ENCODE measurements at regions not wholly inside any gene's neighbourhood (a gene's known extent, or its start where the extent isn't known, plus 50 kb on each side); places are given as distances from the start of the nearest gene placed in this dataset.
"Not testable (repeated sequence)": the region's sequence is repeated elsewhere in the genome, so short reads cannot be mapped to it uniquely, and the experiment has no call there.

DNA sequence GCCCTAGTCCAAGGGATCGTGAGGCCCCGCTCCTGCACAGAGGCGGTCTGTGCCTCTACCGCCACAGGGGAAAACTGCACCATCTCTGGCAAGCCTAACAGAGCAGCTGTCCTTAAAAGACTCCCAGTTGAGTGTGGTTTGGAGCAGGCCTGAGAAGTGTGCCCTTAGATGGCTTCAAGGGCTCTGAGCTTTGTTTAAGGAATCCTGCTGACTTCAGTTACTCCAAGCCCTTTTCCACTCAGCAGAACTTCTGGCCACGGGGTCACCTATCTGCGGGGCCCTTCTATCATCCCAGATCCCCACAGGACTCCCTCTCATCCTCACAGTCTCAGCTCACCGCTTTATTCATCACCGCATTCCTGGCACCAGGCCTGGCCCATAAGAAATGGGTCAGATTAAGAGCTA, 131.5 kb downstream of the CCDC74A start:
- H3K4me3 ChIP-seq = no peak overlapping the region
- no peaks in the 10 kb centered on the region for H3K4me1 ChIP-seq
- intact Hi-C loops (cut with DNase I) = no loop called here
- H3K27ac ChIP-seq = no peak overlapping the region
- no peaks in the 10 kb centered on the region for H3K27me3 ChIP-seq
- DNase-seq = no peak
- H3K9me3 ChIP-seq = no peaks in the 10 kb centered on the region
- ATAC-seq = no peak
- TF ChIP-seq, protein P1, sequence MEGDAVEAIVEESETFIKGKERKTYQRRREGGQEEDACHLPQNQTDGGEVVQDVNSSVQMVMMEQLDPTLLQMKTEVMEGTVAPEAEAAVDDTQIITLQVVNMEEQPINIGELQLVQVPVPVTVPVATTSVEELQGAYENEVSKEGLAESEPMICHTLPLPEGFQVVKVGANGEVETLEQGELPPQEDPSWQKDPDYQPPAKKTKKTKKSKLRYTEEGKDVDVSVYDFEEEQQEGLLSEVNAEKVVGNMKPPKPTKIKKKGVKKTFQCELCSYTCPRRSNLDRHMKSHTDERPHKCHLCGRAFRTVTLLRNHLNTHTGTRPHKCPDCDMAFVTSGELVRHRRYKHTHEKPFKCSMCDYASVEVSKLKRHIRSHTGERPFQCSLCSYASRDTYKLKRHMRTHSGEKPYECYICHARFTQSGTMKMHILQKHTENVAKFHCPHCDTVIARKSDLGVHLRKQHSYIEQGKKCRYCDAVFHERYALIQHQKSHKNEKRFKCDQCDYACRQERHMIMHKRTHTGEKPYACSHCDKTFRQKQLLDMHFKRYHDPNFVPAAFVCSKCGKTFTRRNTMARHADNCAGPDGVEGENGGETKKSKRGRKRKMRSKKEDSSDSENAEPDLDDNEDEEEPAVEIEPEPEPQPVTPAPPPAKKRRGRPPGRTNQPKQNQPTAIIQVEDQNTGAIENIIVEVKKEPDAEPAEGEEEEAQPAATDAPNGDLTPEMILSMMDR (IDR thresholded peaks at IDR 0.05) = no peak
- H3K36me3 ChIP-seq = no peaks in the 10 kb centered on the region

DNA sequence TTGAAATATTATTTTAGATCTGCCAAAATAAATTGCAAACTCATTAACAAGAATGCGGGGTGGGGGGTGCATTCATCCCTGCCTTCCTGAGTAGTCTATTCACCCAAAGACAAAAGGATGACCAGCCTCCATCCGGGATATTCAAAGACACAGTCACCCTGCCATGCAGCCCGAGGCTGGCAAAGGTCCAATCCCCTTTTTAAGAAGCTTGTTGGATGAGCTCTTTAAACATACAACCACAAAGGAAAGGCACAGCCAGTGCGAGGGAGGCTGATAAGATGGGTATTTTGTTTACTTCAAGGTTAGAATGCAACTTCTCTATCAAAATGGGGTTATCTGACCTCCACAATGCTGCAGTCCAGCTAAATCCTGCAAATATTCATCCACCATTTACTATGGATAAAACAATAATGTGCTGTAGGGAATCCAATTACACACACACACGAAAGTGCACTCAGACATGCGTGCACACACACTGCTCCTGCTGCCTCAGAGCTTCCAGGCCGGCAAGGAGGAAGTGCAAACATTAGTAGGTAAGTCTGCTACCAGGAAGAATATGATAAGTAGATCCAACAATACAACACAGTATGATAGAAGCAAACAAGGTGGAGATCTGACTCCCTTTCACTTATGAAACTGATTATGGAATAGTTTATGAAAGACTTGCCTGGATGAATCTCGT, 133.6 kb downstream of the CCDC74A start:
- H3K27me3 ChIP-seq; H3K4me1 ChIP-seq; ATAC-seq; H3K36me3 ChIP-seq; H3K27ac ChIP-seq; DNase-seq; H3K4me3 ChIP-seq; H3K9me3 ChIP-seq; intact Hi-C loops (cut with DNase I): not testable (repeated sequence)

GRCh38 chr2:131661884-131662535, 134.3 kb downstream of the CCDC74A start:
- H3K4me1 ChIP-seq; ATAC-seq; DNase-seq; H3K27ac ChIP-seq; H3K9me3 ChIP-seq; H3K27me3 ChIP-seq; intact Hi-C loops (cut with DNase I); H3K4me3 ChIP-seq; H3K36me3 ChIP-seq: not testable (repeated sequence)

DNA sequence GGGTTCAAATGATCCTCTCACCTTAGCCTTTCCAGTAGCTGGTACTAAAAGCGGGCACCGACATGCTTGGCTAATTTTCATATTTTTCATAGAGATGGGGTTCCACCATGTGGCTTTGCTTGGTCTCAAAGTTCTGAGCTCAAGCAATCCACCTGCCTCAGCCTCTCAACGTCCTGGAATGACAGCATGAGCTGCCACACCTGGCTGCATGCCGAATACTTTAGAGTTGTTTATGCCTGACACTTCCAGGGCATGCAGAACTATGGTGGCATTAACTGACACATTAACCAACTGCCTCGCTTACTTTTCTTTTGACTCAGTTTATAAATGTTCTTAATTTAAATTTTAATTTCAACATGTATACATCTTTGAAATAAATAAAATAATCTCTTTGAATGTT, 135.8 kb downstream of the CCDC74A start:
- H3K4me1 ChIP-seq; H3K27ac ChIP-seq; H3K36me3 ChIP-seq; H3K9me3 ChIP-seq; ATAC-seq; DNase-seq; H3K27me3 ChIP-seq; H3K4me3 ChIP-seq; intact Hi-C loops (cut with DNase I): not testable (repeated sequence)

- ATAC-seq; H3K4me3 ChIP-seq; H3K4me1 ChIP-seq; H3K9me3 ChIP-seq; intact Hi-C loops (cut with DNase I); DNase-seq; H3K27ac ChIP-seq; H3K36me3 ChIP-seq; H3K27me3 ChIP-seq: not testable (repeated sequence)
These were observed 138.0 kb downstream of the CCDC74A start for GRCh38 chr2:131665716-131666115.

DNA sequence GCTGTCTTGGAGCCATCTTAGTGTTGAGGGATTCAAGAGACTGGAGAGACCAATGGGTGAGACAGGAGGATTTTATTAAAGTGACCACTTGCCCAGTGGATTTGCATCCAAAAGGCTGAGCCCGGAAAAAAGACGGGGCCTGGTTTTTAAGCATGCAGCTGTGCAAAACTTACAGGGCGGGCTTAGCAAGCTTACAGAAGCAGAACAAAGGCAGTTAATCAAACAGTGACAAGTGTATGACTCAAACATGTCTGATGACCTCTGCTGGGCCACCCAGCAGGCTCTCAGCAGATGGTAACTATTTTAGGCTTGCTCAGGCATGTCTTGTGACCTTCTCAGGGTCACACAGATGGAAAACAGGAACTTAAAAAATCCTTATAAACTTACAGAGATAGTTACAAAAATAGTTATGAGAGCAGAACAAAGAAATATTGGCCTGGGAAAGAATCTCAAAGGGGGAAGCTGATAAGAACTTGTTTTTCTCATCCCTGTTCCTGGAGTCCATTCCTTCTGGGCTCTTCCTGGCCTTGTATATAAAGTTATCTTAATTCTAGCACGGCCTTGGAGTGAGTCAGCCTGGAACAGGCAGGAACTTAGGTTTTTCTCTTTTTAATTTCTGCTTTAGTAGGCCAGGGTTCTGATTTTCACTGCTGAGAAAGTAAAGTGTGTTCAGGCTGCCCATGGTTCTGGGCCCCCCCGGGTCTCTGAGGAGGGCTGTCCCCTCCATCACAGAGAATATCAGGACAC, 141.3 kb downstream of the CCDC74A start:
- ATAC-seq; H3K4me3 ChIP-seq; H3K27me3 ChIP-seq; DNase-seq; H3K36me3 ChIP-seq; intact Hi-C loops (cut with DNase I); H3K9me3 ChIP-seq: not testable (repeated sequence)
- peak overlapping the region; percentile 30 for H3K27ac ChIP-seq
- H3K4me1 ChIP-seq = peaks cover 16% of the 10 kb centered on the region

DNA sequence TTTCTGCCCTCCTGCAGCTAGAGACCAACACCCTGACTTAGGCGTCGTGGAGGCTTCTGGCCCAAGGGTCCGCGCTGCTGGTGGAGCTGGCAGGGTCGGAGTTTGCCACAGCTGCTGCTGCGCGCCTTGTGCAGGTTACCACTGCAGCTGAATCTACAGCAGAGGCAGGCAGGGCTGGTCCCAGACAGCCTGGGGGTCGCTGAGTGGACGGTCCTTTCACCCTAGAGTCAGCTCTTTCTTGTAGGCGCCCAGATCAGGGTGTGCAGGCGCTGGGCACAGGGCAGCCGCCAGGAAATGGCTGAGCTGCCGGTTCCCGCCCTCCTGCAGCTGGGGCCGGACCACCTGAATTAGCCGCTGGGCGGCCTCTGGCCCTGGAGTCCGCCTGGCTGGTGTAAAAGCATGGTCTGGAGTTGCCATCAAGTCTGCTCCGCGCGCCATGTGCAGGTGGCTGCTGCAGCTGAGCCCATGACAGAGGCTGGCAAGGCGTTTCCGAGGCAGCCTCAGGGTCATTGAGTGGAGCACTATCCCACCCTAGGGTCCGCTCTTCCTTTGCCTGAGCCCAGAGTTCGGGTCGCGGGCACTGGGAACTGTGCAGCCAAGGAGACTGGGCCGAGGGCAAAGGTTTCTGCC, 144.3 kb downstream of the CCDC74A start:
- H3K27ac ChIP-seq; H3K9me3 ChIP-seq; ATAC-seq; H3K36me3 ChIP-seq; DNase-seq; H3K27me3 ChIP-seq; intact Hi-C loops (cut with DNase I): not testable (repeated sequence)
- H3K4me1 ChIP-seq = peaks cover 21% of the 10 kb centered on the region
- peak overlapping the region; percentile 25 for H3K4me3 ChIP-seq

- ATAC-seq (peak; percentile 98), DNase-seq (peak; percentile 84)
- H3K27me3 ChIP-seq; H3K36me3 ChIP-seq; intact Hi-C loops (cut with DNase I); H3K27ac ChIP-seq; H3K9me3 ChIP-seq: not testable (repeated sequence)
- TF ChIP-seq, protein P1 (IDR thresholded peaks at IDR 0.05) = peak; percentile 61
- peaks cover 21% of the 10 kb centered on the region for H3K4me1 ChIP-seq
- peak overlapping the region; percentile 25 for H3K4me3 ChIP-seq
These were observed 145.0 kb downstream of the CCDC74A start for GRCh38 chr2:131672471-131673399.
